Kidney epithelial cell (primary cell): ENCODE measurements at regions not wholly inside any gene's neighbourhood (a gene's known extent, or its start where the extent isn't known, plus 50 kb on each side); places are given as distances from the start of the nearest gene placed in this dataset.

ENCODE experiments used
- DNase-seq: peaks from one replicate; pipeline ENCODE4 v3.0.0-alpha.2; 2010; ENCODE audit warnings: low read depth
- H3K27me3 ChIP-seq: 2 replicates; pipeline ENCODE4 v1.6.0; 2011; ENCODE audit warnings: low read length; ENCODE audit not compliant: control insufficient read depth, insufficient read depth
- H3K36me3 ChIP-seq: 2 replicates; pipeline ENCODE4 v1.5.1; 2011; ENCODE audit warnings: low read length; ENCODE audit not compliant: control insufficient read depth, insufficient read depth
- H3K4me3 ChIP-seq: 2 replicates; pipeline ENCODE4 v1.5.1; 2011; ENCODE audit warnings: low read depth, mild to moderate bottlenecking, control low read depth, low read length
- CTCF ChIP-seq: IDR thresholded peaks from 2 replicates; pipeline ENCODE4 v1.5.1; 2011; ENCODE audit warnings: mild to moderate bottlenecking, moderate library complexity, low read length, control low read depth, inconsistent platforms; ENCODE audit not compliant: insufficient read depth, poor library complexity, severe bottlenecking

DNA sequence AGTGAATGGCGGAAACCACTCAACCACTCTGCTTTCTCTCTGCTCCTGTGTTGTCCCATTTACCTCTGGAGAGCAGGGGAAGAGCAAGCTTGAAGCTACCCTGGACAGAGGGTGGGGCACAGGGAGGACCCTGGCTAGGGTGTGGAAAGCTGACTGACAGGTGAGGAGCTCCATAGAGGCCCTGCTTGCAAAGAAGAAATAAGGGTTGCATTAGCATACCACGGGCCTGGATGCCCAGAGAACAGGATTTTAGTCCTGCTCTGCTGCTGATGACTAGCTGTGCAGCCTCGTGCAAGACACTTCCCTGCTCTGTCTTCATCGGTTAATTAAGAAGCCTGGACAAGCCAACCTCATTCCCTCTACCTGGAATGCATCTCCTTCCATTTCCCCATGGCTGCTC, 135.0 kb downstream of the BUD13 start:
- no peaks in the 10 kb centered on the region for H3K27me3 ChIP-seq
- no peak overlapping the region for H3K4me3 ChIP-seq
- DNase-seq = no peak
- H3K36me3 ChIP-seq = no peaks in the 10 kb centered on the region
- TF ChIP-seq CTCF = no peak

GRCh38 chr11:116636341-116636929, 136.4 kb downstream of the BUD13 start:
- H3K4me3 ChIP-seq = no peak overlapping the region
- no peak for DNase-seq
- no peak for TF ChIP-seq CTCF
- no peaks in the 10 kb centered on the region for H3K36me3 ChIP-seq
- H3K27me3 ChIP-seq = no peaks in the 10 kb centered on the region

DNA sequence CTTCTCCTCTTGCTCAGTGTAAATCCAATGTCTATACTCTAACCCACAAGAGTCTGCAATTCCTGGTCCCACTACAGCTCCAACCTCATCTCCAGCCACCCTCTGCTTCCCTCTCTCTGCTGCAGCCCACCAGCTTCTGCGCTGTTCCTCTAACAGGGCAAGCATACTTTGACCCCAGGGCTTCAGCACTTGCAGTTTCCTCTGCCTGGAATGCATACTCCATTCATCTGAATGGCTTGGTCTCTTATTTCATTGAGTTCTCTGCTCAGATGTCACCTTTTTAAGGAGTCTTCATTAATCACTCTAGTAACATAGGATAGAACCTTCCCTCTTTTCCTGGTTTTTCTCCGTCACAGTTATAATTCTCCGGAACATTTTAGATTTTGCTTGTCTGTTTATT, 141.6 kb downstream of the BUD13 start:
- H3K4me3 ChIP-seq = no peak overlapping the region
- no peaks in the 10 kb centered on the region for H3K27me3 ChIP-seq
- no peak for DNase-seq
- H3K36me3 ChIP-seq = no peaks in the 10 kb centered on the region
- no peak for TF ChIP-seq CTCF

- Histone ChIP-seq H3K27me3 (peaks cover 3% of the 10 kb centered on the region), H3K36me3 (no peaks in the 10 kb centered on the region), H3K4me3 (no peak overlapping the region)
- no peak for DNase-seq
- TF ChIP-seq CTCF = no peak
Observed at GRCh38 chr11:116618461-116618860, 154.3 kb downstream of the BUD13 start.

DNA sequence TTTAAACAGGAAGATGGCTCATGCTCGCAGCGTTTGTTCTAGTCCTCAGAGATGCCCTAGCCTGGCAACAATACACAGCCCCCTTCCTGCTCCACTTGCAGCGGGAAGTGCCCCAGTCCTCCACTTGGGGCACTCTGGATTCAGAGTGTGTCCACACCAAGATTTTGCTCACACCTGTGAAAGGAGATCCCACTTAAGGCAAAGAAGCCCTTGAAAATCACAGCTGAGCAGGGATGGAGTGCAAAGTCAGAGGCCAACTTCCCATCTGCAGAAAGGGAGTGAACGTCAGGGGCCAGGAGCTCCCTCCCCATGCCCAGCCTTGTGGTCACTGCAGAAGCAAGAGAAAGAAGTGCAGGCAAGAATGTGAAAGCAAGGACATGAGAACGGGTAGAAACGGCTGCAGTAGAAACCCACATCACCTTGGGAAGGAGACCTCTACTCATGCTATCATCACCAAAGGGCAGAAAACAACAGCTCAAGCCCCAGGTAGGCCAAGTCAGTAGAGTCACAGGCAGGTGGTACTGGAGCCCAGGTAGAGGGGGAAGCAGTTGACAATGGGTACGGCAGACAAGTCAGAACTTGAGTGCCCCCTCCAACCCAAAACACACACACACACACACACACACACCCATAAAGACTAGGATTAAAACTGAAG, 157.4 kb downstream of the BUD13 start:
- no peaks in the 10 kb centered on the region for H3K36me3 ChIP-seq
- TF ChIP-seq CTCF = no peak
- no peak overlapping the region for H3K4me3 ChIP-seq
- peaks cover 8% of the 10 kb centered on the region for H3K27me3 ChIP-seq
- DNase-seq = no peak
